SKM-1 treated with dmso at 0.1 percent for 144 hours (cell line): ENCODE measurements at regions not wholly inside any gene's neighbourhood (a gene's known extent, or its start where the extent isn't known, plus 50 kb on each side); places are given as distances from the start of the nearest gene placed in this dataset.
"Not testable (repeated sequence)": the region's sequence is repeated elsewhere in the genome, so short reads cannot be mapped to it uniquely, and the experiment has no call there.

ENCODE experiments used
- DNase-seq: peaks from one replicate; lab custom pipeline; 2025; ENCODE audit not compliant: unreplicated experiment; lab: John Stamatoyannopoulos, UW

DNA sequence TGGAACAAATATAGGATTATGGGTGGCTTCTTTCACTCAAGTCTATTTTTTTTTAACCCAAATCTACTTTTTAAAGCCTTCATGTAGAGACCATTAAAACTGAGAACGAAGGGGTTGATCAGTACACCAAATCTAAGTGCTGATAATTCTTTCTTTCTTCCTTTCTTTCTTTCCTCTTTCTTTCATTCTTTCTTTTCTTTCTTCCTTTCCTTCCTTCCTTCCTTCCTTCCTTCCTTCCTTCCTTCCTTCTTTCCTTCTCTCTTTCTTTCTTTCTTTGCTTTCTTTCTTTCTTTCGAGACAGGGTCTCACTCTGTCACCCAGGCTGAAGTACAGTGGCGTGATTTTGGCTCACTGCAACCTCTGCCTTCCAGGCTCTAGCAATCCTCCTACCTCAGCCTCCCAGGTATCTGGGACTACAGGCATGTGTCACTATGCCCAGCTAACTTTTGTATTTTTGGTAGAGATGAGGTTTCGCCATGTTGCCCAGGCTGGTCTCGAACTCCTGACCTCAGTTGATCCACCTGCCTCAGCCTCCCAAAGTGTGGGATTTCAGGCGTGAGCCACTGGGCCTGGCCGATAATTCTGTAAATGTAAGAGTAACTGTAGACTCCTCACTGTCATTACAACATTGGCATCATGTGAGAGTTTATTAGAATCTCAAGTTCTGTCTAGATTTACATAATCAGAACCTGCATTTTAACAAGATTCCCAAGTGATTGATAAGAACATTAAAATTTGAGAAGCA lies 236.4 kb downstream of the TFEC start:
- no peak for DNase-seq

DNA sequence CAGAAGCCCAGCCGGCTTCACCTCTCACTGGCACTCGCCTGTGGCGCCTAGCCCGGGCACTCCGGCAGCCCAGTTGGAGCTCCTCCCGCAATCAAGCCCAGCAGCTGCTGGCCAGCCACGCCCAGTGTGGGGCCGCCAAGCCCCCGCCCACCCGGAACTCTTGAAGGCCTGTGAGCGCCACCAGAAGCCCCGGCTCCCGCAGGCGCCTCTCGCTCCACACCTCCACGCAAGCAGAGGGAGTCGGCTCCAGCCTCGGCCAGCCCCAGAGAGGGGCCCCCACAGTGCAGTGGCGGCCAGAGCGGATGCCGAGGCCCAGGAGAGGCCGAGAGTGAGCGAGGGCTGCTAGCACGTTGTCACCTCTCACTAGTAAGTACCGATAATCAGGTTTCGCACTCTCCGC lies 240.7 kb downstream of the TFEC start:
- no peak for DNase-seq

DNA sequence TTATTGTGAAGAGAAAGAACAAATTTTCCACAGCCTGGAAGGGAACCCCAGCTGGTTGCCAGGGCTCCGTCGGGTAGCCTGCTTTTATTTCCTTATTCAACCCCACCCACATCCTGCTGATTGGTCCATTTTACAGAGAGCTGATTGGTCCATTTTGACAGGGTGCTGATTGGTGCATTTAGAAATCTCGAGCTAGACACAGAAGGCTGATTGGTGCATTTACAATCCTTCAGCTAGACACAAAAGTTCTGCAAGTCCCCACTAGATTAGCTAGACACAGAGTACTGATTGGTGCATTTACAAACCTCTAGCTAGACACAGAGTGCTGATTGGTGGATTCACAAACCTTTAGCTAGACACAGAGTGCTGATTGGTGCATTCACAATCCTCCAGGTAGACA lies 241.1 kb downstream of the TFEC start:
- not testable (repeated sequence) for DNase-seq

DNA sequence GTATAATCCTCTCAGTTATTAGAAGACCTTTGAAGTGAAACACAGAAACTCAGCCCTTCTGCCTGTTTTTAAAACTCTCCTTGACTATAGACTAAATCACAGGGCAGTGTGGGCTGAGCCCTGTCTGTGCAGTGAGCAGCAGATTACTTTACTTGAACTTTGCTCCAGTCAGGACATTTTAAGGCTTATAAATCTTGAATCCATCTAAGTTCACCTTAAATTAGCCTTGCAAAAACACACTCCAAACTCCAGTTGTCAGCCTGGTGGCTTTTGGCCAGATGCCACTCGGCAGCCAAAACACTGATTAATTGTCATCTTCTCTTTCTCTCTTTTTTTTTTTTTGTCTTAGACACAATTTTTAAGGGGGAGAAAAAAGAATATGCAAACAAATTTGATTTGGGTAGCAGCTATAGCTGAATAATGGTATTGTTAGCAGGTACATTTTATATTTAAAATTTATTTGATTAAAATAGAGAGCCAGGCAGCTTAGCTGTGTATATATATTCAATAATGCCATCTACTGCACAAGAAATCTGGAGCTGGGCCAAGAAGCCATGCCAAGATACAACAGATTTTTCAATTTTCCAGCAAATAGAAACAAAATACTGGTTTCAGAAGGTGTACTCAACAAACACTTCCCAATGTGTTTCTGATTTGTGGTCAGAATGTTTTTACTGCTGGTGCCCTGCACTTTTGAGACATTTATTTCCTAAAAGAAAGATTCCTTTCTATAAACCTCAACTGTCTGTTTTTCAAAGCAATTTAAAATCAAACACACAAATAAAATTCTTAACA lies 247.7 kb downstream of the TFEC start:
- no peak for DNase-seq

DNA sequence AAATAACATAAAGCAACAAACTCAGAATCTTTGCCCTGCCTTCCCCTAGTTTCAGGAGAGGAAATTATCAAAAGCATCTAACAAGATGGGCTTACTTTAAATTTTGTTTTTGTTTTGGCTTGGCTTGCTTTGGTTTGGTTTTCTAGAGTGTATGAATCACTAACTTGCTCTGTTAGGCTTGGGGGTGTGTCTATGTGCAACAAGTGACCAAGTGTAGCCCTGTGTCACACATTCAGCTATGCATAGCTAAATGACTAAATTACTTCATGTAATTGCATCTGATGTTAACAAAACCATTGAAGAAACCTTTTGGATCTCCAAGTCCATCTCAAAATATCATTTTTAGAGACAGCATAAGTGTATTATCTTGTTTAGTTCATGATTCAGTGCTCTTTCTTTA lies 251.0 kb downstream of the TFEC start:
- no peak for DNase-seq

DNA sequence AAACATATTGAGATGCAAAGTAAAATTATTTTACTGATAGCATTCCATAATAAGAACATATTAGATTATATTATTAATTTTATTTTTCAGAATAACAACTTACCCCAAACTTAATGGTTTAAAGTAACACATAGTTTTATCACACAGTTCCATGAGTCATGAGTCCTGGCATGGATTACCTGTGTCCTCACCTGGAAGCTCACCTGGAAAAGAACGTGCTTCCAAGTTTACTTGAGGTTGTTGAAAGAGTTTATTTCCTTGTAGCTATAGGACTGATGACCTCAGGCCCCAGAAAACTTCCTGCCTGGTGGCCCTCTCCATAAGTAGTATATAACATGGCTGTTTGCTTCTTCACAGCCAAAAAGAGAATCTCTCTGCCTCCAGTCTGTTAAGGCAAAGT lies 254.6 kb downstream of the TFEC start:
- DNase-seq: no peak

DNA sequence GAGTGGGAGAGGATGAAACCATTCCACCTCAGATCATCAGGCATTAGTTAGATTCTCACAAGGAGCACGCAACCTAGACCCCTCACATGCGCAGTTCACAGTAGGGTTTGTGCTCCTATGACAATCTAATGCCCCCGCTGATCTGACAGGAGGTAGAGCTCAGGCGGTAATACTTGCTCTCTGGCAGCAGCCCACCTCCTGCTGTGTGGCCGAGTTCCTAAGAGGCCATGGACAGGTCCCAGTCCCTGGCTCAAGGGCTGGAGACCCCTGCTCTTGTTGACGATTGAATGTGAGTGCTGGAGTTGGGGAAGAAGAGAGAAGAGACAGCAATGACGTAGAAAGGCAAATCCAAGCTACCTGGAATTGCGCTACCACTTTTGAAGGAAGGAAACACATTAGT lies 267.2 kb downstream of the TFEC start:
- DNase-seq: no peak

DNA sequence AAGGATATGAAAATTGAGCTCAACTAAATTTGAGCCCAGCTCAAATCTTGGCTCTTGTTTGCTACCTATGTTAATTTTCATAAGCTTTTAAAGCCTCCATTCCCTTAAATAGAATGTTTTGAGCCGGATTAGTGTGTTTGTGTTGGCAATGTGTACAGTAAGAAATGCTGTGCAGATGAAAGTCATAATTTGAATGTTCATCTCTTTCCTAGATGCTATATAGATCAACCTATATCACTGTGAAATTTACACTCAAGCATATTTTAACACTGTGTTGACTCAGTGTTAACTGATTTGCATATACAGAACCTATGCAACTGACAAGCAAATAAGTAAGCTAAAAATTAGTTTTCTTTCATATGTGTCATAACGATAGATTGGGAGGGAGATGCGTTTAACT lies 272.5 kb downstream of the TFEC start:
- DNase-seq: no peak

DNA sequence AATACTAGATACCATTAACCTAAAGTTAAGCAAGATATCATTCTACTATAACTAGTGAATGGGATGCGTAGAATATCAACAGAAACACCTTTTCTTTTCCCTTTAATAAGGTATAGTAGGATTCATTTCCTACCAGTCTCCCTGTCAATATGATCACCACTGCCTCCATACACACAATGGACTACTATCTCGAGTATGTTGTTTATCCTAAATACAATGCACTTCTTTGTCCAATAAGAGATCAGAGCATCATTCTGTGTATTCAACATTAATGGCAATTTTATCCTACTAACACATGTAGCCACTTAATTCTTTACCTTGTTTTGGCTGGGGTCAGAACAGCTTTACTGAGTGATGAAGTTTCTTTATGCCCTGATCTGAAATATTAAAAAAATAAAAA lies 276.3 kb downstream of the TFEC start:
- no peak for DNase-seq

DNA sequence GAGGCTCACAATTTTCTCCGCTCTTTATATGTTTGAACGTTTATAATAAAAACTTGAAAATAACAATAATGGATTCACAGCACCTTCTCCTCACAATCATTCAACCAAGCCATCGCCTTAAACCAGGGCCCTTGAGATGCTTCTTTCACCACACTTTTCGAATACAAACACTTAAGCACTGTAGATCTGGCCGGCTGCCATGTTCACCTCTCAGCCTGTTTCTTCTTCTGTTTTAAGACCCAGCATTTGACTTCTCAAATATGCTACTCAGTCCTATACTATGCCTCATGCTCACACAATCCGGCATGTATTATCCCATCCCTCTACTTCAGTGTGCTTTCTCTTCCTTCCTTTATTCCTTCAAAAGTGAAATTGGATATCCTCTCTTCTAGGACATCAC lies 280.6 kb downstream of the TFEC start:
- DNase-seq: no peak

DNA sequence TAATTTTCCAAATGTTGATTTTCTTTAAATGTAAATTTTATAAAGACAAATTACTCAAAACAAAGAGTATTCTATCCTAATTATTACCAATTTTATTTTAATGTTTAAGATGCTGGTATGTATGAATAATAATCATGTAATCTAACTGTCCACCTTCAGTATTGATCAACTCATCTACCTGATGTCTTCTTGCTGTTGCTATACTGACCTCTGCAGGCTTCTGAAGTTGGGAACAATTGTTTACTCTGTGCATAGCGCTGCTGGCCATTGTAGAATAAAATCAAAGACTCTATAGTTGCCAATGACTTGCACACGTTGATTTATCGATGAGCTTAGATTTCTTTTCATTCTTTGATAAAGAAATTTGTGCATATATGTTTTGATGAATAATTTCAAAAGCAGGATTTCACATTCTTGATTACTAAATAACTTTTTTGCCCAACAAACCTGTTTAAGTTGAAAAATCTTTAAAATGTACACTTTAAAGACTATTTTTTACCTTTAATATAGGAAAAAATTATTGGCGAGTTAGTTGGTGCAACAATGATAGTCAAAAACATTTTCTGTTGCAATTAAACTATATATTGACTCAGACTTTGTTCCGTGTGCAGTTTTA lies 282.3 kb downstream of the TFEC start:
- DNase-seq: no peak

DNA sequence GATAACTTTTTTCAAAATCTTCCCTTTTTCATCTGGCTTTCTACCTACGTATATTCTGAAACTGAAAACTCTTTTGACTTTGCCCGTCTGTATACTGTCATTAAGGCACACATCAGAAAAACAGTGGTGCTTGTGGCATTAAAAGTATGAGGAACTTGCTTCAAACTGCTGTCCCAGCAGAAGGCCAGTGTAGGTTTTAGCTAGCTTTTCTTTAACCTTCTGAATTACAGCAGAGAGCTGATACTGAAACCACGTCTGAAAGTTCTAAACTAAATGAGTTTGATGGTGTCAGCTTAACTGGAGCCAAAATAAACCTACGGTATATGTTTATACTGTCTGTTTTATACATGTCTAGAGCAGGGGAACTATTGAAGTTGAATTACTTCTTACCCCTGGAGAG lies 283.4 kb downstream of the TFEC start:
- no peak for DNase-seq

DNA sequence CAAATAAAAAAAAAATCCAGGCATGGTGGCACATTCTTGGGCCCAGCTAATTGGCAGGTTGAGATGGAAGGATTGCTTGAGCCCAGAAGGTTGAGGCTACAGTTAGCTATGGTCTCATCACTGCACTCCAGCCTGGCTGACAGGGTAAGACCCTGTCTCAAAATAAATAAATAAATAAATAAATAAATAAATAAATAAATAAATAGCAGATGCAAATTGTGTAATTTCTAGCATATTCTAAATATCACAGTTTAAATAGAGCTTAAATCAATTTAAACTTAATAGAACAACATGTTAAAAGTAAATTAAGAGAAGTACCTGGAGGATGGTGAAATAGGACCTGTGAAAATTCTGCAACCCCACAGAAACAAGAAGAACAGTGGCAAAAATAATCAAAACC lies 290.5 kb downstream of the TFEC start:
- DNase-seq: no peak

DNA sequence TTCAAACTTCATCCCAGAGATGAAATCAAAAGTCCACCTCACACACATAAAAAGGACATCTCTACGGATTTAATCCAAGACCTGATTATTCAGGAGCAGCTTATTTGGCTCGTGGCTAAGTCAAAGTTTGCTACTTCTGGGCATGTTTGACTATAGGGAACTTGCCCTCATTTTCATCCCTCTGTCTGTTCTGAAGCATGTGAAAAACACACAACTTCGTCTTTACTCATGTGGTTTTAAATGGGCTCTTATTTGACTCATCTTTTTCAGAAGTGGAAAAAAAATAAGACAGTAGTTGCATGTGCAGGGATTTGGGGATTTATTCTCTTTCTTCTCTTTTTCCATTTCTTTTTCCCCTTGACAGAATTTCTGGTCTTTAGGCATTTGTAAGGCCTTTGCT lies 295.9 kb downstream of the TFEC start:
- no peak for DNase-seq

DNA sequence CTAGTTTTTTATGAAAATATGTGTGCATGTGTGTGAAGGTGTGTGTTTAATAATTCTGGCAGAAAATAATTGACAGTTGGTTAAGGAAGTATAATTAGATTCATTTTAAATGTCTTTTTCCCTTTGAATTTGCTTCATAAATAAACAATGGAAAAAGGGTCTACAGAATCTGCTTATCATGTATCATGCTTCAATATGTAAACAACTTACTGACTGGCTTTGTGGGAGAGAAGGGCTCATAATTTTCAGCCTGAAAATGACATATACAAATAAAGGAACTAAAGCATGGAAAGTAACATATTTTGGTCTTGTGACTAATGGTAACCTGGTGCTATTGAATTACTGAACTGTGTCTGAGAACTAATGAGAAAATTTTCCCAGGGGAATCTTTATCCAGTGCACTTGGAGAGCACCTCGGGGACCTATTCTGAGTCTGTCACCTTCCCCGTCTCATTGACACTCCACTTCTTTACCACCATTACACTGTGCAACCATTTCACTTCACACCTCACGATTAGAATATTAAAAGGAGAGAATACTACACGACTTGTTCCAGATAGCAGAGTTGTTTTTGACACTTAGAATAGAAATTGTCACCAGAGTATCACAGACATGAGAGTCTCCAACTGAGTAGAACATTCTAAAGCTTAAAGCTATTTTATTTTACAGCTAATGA lies 298.6 kb downstream of the TFEC start:
- no peak for DNase-seq

DNA sequence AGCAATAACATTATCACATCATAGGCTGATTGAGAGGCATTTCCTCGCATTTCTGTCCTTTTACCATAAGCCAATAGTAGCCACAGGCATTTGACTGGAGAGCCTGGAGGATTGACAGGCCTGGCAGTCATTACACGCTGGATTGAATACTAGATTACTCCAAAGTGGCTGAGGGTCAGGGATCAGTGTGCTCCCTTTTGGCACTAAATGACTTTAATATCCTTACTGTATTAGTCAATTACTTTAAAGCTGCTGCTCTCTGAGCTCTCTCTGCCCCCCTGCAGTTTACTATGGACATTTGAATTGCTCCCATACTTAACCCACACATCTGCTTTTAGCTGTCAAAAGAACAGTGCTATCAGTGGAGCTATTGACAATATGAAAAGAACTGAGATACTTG lies 302.0 kb downstream of the TFEC start:
- no peak for DNase-seq

DNA sequence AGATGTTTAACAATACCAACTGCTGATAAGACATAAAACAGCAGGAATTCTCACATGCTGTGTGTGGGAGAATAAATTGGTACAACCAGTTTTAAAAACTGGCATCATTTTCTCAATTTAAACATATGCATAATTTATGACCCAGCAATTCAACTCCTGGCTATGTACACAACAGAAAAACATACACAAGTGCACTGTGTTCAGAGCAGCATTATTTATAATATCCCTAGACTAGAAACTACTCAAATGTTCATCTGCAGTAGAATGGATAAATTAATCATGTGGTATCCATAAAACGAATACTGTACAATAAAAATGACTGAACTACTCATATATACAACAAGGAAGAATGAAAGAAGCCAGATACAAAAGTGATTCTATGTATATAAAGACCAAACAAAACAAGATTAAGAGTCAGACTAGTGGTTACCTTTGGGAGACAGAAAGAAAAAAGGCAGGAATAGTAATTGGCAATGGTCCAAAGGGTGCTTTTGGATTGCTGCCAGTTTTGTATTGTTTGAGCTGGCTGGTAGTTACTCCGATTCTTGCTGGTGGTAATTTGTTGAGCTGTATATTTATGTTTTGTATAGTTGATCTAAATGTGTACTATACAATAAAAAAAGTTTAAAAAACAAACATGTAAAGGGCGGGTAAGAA lies 306.0 kb downstream of the TFEC start:
- no peak for DNase-seq

DNA sequence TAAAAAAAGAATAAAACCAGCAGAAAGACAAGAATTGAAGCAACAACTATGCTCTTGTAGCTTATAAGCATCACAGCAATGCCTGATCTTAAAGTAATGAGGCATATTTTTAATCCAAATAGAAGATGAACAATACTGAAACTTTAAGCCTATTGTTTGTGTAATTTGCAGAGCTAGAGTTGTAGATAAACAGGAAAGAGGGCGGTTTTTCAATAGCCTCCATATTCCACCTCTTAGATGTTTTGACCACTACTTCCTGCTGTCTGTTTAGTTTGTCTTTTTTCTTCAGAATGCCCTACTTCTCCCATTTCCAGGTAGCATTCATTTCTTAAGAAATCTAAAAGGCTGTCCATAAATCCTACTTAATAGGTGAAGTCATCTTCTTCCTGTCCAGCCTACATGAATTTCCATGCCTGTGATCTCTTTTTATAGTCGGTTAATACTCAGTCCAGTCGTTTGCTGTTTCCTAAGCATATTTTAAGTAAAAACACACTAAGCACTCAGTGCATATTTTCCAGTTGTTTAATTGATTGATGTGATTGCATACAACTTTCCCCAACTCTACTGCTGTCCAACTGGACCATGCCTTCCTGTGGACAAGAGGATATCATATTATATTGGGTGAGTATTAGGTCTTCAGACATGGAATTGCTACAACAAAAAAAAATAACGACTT lies 308.1 kb downstream of the TFEC start:
- no peak for DNase-seq

DNA sequence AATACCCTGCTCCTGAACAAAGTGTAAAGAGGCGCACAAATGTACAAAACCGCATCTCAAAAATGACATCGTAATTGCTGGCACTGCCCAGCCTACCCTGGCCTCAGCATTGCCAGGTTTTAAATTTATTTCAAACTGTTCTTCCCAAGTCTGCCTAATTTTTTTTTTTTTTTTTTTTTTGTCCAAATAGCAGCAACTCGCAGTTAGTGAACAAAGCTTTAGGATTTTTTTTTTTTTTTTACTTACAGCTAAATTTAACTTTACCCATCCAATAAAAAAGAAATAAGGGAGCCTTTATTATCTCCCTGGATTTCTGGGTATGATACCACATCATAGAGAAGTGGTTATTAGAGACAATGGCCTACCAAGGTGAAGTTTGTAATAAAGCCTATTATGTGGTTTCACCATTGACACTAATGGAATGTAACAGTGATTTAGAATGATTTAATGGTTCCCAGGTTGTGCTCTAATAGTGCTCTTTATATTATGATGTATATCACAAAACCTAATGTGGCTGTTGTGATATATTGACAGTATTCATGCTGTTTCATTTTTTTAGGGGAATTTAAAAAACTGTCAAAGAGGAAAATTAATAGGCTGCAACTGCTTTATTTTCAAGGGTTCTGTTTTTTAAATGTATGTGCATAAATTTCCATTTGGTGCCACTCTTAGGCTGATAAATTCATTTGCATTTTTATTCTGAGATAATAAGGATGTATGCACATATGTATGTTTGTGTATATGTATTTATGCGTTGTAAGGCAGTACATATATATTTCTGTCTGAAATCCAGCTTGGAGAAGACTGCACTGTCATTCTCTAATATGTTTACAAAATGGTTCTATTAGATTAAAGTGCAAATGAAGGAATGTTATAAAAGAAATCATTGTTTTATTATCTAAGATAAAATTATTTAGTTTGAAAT lies 309.0 kb downstream of the TFEC start:
- DNase-seq: no peak

DNA sequence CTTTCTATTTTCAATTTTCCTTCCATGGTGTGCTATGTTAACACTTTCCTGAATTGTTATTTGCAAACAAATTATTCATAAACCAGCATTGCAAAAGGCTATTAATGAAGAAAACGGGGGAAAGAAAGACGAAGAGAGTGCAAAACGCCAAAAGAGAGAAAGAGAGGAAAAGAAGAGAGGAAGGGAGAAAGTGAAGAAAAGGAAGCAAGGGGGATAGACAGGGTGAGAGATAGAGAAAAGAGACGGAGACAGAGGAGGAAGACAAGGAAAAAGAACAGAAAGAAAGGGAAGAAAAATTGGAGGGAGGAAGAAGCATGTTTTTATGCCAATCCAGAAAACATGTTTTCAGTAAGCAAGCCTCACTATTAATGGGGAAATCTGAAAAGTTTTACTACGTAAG lies 310.6 kb downstream of the TFEC start:
- DNase-seq: no peak
